Adrenal gland (tissue), 9 donors: ENCODE measurements at regions not wholly inside any gene's neighbourhood (a gene's known extent, or its start where the extent isn't known, plus 50 kb on each side); places are given as distances from the start of the nearest gene placed in this dataset.

Source experiments
- DNase-seq, 7 donors: peaks; one replicate each; pipeline ENCODE4 v3.0.0-alpha.2; 2019 to 2020
- H3K27ac ChIP-seq, 5 donors: fragments of 200-600 bp; sonication (generic) in 4 of 5; 1 replicate in 3 of 5; 2 replicates in 2 of 5; pipeline versions ENCODE4 v1.5.1 to v1.8.0; 2016 to 2020; ENCODE audit warnings: mild to moderate bottlenecking in 1 of 5
- H3K27me3 ChIP-seq: fragments of 200-600 bp; 2 replicates; pipeline ENCODE4 v1.8.0; 2021
- H3K36me3 ChIP-seq, 2 donors: fragments of 200-600 bp; replicated peaks in 1 of 2; 1 replicate in 1 of 2; 2 replicates in 1 of 2; pipeline versions ENCODE4 v1.5.1 to v1.8.0; 2018 to 2022
- H3K4me1 ChIP-seq, 2 donors: fragments of 200-600 bp; replicated peaks in 1 of 2; 1 replicate in 1 of 2; 2 replicates in 1 of 2; pipeline versions ENCODE4 v1.5.1 to v1.8.0; 2018 to 2021
- H3K4me3 ChIP-seq, 4 donors: fragments of 200-600 bp; sonication (generic) in 3 of 4; one replicate each; pipeline ENCODE4 v1.5.1; 2016 to 2018
- H3K9me3 ChIP-seq, 3 donors: fragments of 200-600 bp; sonication (generic) in 1 of 3; replicated peaks in 1 of 3; 1 replicate in 2 of 3; 2 replicates in 1 of 3; pipeline versions ENCODE4 v1.5.1 to v1.8.0; 2016 to 2021
- POLR2A ChIP-seq, 2 donors: fragments of 450-650 bp; IDR thresholded peaks; one replicate each; pipeline ENCODE4 v1.6.1; 2017; ENCODE audit warnings: antibody characterized with exemption in 2 of 2, mild to moderate bottlenecking in 2 of 2, moderate library complexity in 1 of 2
- WGBS, 4 donors: extraction: QIAGEN DNeasy Blood & Tissue Kit in 2 of 4; methylation state at CpG; one replicate each; pipeline versions ENCODE4 v1.1.5 to v1.1.7; 2013 to 2017; 5-methylcytosine and 5-hydroxymethylcytosine counted together
- intact Hi-C, 2 donors: fragments of 100-400 bp; cut with DNase I; formaldehyde crosslinking; loops; one replicate each; pipeline versions ENCODE4 v1.14.1 to v1.15.0; 2022 to 2023
- TF ChIP-seq, protein P1 (sequence below), 6 experiments: fragments of 450-650 bp in 4 of 6; fragments of 200-600 bp in 2 of 6; sonication (generic) in 1 of 6; IDR thresholded peaks; 1 replicate in 5 of 6; 2 replicates in 1 of 6; pipeline versions ENCODE4 v1.5.1 to v1.8.0; 2016 to 2021; ENCODE audit warnings: antibody characterized with exemption in 6 of 6, mild to moderate bottlenecking in 2 of 6, moderate library complexity in 1 of 6
- donor health status: healthy with polysubstance abuse.
- donor health status: Bipolar disorder and iron deficiency.
- donor health status: DM: yes; HTN: yes; CAD: no.
- donor health status: DM: no; HTN: no; CAD: no.
- donor health status: DM: no; HTN: no; CAD: no.

DNA sequence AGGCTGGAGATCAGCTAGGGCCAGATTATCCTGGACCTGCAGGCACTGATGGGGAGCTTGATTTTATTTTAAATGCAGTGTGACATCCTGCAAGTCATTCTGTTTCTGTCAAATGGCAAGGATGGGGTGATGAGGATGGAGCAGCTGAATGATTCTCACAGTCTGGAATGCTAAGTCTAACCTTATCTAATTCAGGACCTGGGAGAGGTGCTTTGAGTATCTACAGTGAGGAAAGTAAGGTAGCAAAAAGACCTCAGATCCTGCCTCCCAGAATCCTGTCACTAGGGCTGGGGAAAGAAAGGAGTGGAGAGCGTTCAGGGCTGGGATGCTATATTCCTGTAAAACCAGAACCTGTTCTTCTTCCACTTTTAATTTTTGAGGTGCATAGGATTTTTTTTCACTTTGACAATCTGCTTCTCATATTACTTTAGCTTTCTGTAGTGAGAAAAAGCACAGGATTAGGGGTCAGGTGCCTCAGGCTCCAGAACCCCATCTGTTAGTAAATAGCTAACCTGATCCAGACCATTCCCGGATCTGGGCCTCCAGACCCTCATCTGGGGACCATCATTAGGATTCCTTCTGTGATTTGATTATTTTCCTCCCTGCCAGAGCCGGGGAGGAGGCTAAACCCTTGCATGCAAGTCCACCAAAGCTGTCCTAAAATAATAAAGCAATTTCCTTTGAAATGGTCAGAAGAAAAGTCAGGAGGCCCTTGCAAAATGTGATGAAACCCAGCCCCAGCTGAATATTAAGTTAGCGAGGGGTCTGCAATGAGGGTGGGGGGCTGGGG is 54.7 kb downstream of the ASCL1 start:
- Histone ChIP-seq H3K4me3 (no peak overlapping the region), H3K27ac (no peak overlapping the region), H3K36me3 (no peaks in the 10 kb centered on the region), H3K27me3 (no peaks in the 10 kb centered on the region), H3K9me3 (no peaks in the 10 kb centered on the region), H3K4me1 (no peaks in the 10 kb centered on the region)
- no peak for TF ChIP-seq POLR2A (IDR thresholded peaks at IDR 0.05)
- TF ChIP-seq, protein P1, sequence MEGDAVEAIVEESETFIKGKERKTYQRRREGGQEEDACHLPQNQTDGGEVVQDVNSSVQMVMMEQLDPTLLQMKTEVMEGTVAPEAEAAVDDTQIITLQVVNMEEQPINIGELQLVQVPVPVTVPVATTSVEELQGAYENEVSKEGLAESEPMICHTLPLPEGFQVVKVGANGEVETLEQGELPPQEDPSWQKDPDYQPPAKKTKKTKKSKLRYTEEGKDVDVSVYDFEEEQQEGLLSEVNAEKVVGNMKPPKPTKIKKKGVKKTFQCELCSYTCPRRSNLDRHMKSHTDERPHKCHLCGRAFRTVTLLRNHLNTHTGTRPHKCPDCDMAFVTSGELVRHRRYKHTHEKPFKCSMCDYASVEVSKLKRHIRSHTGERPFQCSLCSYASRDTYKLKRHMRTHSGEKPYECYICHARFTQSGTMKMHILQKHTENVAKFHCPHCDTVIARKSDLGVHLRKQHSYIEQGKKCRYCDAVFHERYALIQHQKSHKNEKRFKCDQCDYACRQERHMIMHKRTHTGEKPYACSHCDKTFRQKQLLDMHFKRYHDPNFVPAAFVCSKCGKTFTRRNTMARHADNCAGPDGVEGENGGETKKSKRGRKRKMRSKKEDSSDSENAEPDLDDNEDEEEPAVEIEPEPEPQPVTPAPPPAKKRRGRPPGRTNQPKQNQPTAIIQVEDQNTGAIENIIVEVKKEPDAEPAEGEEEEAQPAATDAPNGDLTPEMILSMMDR (IDR thresholded peaks at IDR 0.05) = no peak
- no peak for DNase-seq
- WGBS, 4 donors = 41 to 52% (median 47%) methylated on average over 4 of the region's 4 CpGs
- intact Hi-C loops = no loop called here

DNA sequence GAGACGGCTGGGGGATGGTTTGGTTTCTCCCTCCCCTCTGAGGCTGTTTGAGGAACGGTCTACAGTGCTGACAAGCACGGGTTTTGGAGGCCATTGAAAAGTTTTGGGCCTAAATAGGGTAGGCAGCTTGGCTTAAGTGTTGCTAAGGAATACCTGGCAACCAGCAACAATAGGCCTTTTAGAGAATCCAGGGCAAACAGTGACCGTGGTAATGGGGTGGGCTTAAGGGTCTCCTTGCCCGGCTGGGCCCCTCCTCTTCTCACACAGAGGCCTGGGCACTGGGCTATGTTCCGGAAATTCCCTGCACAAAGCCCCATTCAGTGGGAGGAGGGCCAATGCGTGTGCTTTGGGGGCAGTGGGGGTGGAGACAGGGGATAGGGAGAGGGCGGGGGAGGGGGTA is 55.4 kb downstream of the ASCL1 start:
- no peak overlapping the region for H3K4me3 ChIP-seq
- no peak overlapping the region for H3K27ac ChIP-seq
- TF ChIP-seq POLR2A (IDR thresholded peaks at IDR 0.05) = no peak
- TF ChIP-seq, protein P1 (IDR thresholded peaks at IDR 0.05) = no peak
- 11 to 32% (median 18%) methylated on average over 8 of the region's 8 CpGs for WGBS, 4 donors
- H3K4me1 ChIP-seq = no peaks in the 10 kb centered on the region
- no peaks in the 10 kb centered on the region for H3K36me3 ChIP-seq
- intact Hi-C loops = no loop called here
- no peaks in the 10 kb centered on the region for H3K27me3 ChIP-seq
- no peak for DNase-seq
- no peaks in the 10 kb centered on the region for H3K9me3 ChIP-seq

DNA sequence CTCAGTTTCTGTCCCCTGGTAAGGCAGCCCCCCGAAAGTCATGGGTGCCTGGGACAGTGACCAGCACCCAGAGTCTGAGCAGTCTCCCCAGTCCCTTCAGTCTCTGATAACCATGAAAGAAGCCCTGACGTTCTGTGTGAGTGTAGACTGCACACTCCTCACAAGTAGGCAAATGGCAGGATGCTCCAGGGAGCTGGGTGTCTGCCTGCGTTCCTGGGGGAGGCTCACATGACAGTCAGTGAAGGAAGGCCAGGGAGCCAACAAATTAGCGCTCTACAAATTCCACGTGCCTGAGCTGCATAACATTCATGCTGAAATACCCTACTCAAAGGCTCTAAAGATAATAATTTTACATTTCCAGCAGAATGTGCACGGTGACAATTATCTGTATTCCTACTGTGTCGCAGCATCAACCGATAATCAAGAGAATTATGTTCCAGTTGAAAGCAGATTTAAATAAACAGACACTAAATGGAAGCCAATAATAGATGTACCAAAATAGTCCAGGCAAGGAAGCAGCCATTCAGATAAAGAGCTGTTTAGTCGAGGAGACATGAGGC is 56.3 kb downstream of the ASCL1 start:
- no peaks in the 10 kb centered on the region for H3K4me1 ChIP-seq
- DNase-seq = no peak
- no peak overlapping the region for H3K4me3 ChIP-seq
- no peak overlapping the region for H3K27ac ChIP-seq
- H3K9me3 ChIP-seq = no peaks in the 10 kb centered on the region
- H3K36me3 ChIP-seq = no peaks in the 10 kb centered on the region
- WGBS, 4 donors = 52 to 57% (median 54%) methylated on average over 8 to 9 of the region's 9 CpGs
- H3K27me3 ChIP-seq = no peaks in the 10 kb centered on the region
- TF ChIP-seq POLR2A (IDR thresholded peaks at IDR 0.05) = no peak
- TF ChIP-seq, protein P1 (IDR thresholded peaks at IDR 0.05) = no peak
- intact Hi-C loops = no loop called here

DNA sequence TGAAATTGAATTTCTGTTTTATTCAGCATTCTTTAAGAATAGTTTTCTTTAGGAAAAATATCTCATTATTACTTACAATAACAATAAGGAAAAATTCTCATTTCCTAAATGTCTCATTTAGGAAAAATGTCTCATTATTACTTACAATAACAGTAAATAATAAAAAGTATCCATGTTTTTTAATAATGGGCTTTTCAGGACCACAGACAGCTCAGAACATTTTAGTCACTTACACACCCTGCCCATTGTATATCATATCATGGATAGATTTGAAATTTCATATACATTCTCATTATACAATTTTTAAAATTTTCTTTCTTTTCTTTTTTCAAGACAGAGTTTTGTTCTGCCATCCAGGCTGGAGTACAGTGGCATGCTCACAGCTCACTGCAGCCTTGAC is 58.9 kb downstream of the ASCL1 start:
- H3K9me3 ChIP-seq = no peaks in the 10 kb centered on the region
- TF ChIP-seq, protein P1 (IDR thresholded peaks at IDR 0.05) = no peak
- TF ChIP-seq POLR2A (IDR thresholded peaks at IDR 0.05) = no peak
- no peak overlapping the region for H3K27ac ChIP-seq
- intact Hi-C loops = no loop called here
- H3K36me3 ChIP-seq = no peaks in the 10 kb centered on the region
- H3K27me3 ChIP-seq = no peaks in the 10 kb centered on the region
- DNase-seq = no peak
- no peaks in the 10 kb centered on the region for H3K4me1 ChIP-seq
- no peak overlapping the region for H3K4me3 ChIP-seq
